A549 (cell line): ENCODE measurements at regions not wholly inside any gene's neighbourhood (a gene's known extent, or its start where the extent isn't known, plus 50 kb on each side); places are given as distances from the start of the nearest gene placed in this dataset.

Source experiments
- ATAC-seq, 2 experiments: fragments of 200-7000 bp in 1 of 2; fragments of >200 bp in 1 of 2; cut with Nextera tagmentation in 1 of 2; cut with Tn5 transposase in 1 of 2; 3 replicates each; pipeline versions ENCODE4 v1.8.0 to v1.9.1; 2018 to 2020; ENCODE audit warnings: mild to moderate bottlenecking in 1 of 2, moderate library complexity in 1 of 2
- CTCF ChIA-PET: fragments of 300-600 bp; sonication (Branson Sonifier 250); formaldehyde crosslinking; extraction: SDS; loops from one replicate; lab custom pipeline; 2021; ENCODE audit warnings: antibody characterized with exemption, inconsistent platforms; lab: Yijun Ruan, JAX
- POLR2A ChIA-PET: fragments of 350-600 bp; formaldehyde crosslinking; extraction: SDS; loops from one replicate; lab custom pipeline; 2021; ENCODE audit warnings: antibody characterized with exemption, inconsistent platforms; lab: Yijun Ruan, JAX
- DNase-seq, 2 experiments: peaks; one replicate each; pipeline versions ENCODE4 v3.0.0 to v3.0.0-alpha.2; 2011 to 2016; ENCODE audit warnings: low read depth in 1 of 2, low spot score in 1 of 2
- FAIRE-seq: peaks from 2 replicates; lab custom pipeline; 2011; peaks lifted over from hg19 to GRCh38; lab: Jason Lieb, UNC
- H3K27ac ChIP-seq, 2 experiments: fragments of >200 bp; sonication (Bioruptor Twin); formaldehyde crosslinking; 3 replicates each; pipeline ENCODE4 v1.5.1; 2016 to 2017
- H3K4me1 ChIP-seq: fragments of >200 bp; sonication (Bioruptor Twin); formaldehyde crosslinking; 3 replicates; pipeline ENCODE4 v1.6.1; 2016
- H3K4me2 ChIP-seq: fragments of >200 bp; sonication (Bioruptor Twin); formaldehyde crosslinking; 3 replicates; pipeline ENCODE4 v1.6.1; 2016
- H3K4me3 ChIP-seq: fragments of >200 bp; sonication (Bioruptor Twin); formaldehyde crosslinking; 3 replicates; pipeline ENCODE4 v1.5.1; 2016
- H3K9me3 ChIP-seq: fragments of >200 bp; sonication (Bioruptor Twin); formaldehyde crosslinking; 3 replicates; pipeline ENCODE4 v1.6.1; 2016
- CBX2 ChIP-seq: fragments of 200-600 bp; sonication (generic); IDR thresholded peaks from 2 replicates; pipeline ENCODE4 v1.6.1; 2016; ENCODE audit warnings: low read depth, mild to moderate bottlenecking, borderline replicate concordance
- CHD2 ChIP-seq: fragments of 150-350 bp; IDR thresholded peaks from 2 replicates; pipeline ENCODE4 v1.6.1; 2014; ENCODE audit warnings: low read length; ENCODE audit not compliant: partially characterized antibody
- CHD4 ChIP-seq: fragments of 200-600 bp; sonication (generic); IDR thresholded peaks from 2 replicates; pipeline ENCODE4 v1.6.1; 2016; ENCODE audit warnings: antibody characterized with exemption, mild to moderate bottlenecking, borderline replicate concordance
- E2F6 ChIP-seq: IDR thresholded peaks from 2 replicates; pipeline ENCODE4 v1.6.1; 2012; ENCODE audit warnings: low read depth, borderline replicate concordance
- EHMT2 ChIP-seq: fragments of 200-600 bp; sonication (generic); IDR thresholded peaks from 2 replicates; pipeline ENCODE4 v1.6.1; 2016; ENCODE audit warnings: antibody characterized with exemption, low read depth, mild to moderate bottlenecking, moderate library complexity
- EP300 ChIP-seq, 2 experiments: fragments of >200 bp; sonication (Bioruptor Twin); formaldehyde crosslinking; IDR thresholded peaks; 2 replicates in 1 of 2; 3 replicates in 1 of 2; pipeline ENCODE4 v1.6.1; 2016 to 2017
- FOSB ChIP-seq: fragments of 250-450 bp; sonication (Bioruptor Pico); IDR thresholded peaks from 2 replicates; pipeline ENCODE4 v1.5.0; 2020; ENCODE audit warnings: mild to moderate bottlenecking, moderate library complexity
- HDAC2 ChIP-seq: fragments of 200-600 bp; sonication (generic); IDR thresholded peaks from 2 replicates; pipeline ENCODE4 v1.6.1; 2016
- HEYL ChIP-seq: fragments of 250-450 bp; sonication (Bioruptor Pico); IDR thresholded peaks from 2 replicates; pipeline ENCODE4 v1.8.0; 2021; ENCODE audit warnings: mild to moderate bottlenecking, moderate library complexity
- HOXB13 ChIP-seq: fragments of 250-450 bp; sonication (Bioruptor Pico); IDR thresholded peaks from 2 replicates; pipeline ENCODE4 v1.5.0; 2020; ENCODE audit warnings: low read depth, mild to moderate bottlenecking, moderate library complexity
- JUN ChIP-seq, 2 experiments: fragments of >200 bp; sonication (Bioruptor Twin); formaldehyde crosslinking; IDR thresholded peaks; 2 replicates in 1 of 2; 3 replicates in 1 of 2; pipeline ENCODE4 v1.6.1; 2016 to 2017
- JUNB ChIP-seq: fragments of >200 bp; sonication (Bioruptor Twin); formaldehyde crosslinking; IDR thresholded peaks from 2 replicates; pipeline ENCODE4 v1.6.1; 2016
- MAFK ChIP-seq: fragments of 450-650 bp; IDR thresholded peaks from 2 replicates; pipeline ENCODE4 v1.6.1; 2014; ENCODE audit not compliant: partially characterized antibody
- NFE2L2 ChIP-seq: fragments of 150-350 bp; conservative IDR thresholded peaks from 2 replicates; pipeline ENCODE4 v1.6.1; 2014; ENCODE audit warnings: low read length
- NPAS2 ChIP-seq: fragments of 250-450 bp; sonication (Bioruptor Pico); IDR thresholded peaks from 2 replicates; pipeline ENCODE4 v1.8.0; 2022; ENCODE audit warnings: mild to moderate bottlenecking, moderate library complexity, borderline replicate concordance
- RAD21 ChIP-seq, 2 experiments: fragments of >200 bp in 1 of 2; sonication (Bioruptor Twin) in 1 of 2; formaldehyde crosslinking in 1 of 2; IDR thresholded peaks in 1 of 2; conservative IDR thresholded peaks in 1 of 2; 2 replicates in 1 of 2; 3 replicates in 1 of 2; pipeline ENCODE4 v1.6.1; 2012 to 2018; ENCODE audit warnings: inconsistent platforms in 1 of 2
- RCOR1 ChIP-seq: fragments of 150-350 bp; IDR thresholded peaks from 2 replicates; pipeline ENCODE4 v1.6.1; 2014; ENCODE audit warnings: antibody characterized with exemption, low read length, low read depth
- RFX5 ChIP-seq: fragments of 450-650 bp; IDR thresholded peaks from 2 replicates; pipeline ENCODE4 v1.7.1; 2014; ENCODE audit warnings: antibody characterized with exemption, mild to moderate bottlenecking, moderate library complexity
- TFCP2L1 ChIP-seq: fragments of 250-450 bp; sonication (Bioruptor Pico); IDR thresholded peaks from 2 replicates; pipeline ENCODE4 v1.5.0; 2021; ENCODE audit warnings: mild to moderate bottlenecking
- TP53 ChIP-seq: fragments of 250-450 bp; sonication (Bioruptor Pico); IDR thresholded peaks from 2 replicates; pipeline ENCODE4 v1.5.0; 2021; ENCODE audit warnings: mild to moderate bottlenecking, moderate library complexity
- USF2 ChIP-seq: fragments of 450-650 bp; IDR thresholded peaks from 2 replicates; pipeline ENCODE4 v1.6.1; 2014; ENCODE audit warnings: antibody characterized with exemption
- ZC3H11A ChIP-seq: fragments of 450-650 bp; IDR thresholded peaks from 2 replicates; pipeline ENCODE4 v1.6.1; 2014; ENCODE audit warnings: antibody characterized with exemption, mild to moderate bottlenecking
- ZNF302 ChIP-seq: fragments of 250-450 bp; sonication (Bioruptor Pico); IDR thresholded peaks from 2 replicates; pipeline ENCODE4 v1.9.0; 2021; ENCODE audit warnings: inconsistent platforms, mild to moderate bottlenecking, moderate library complexity
- ZSCAN20 ChIP-seq: fragments of 250-450 bp; sonication (Bioruptor Pico); IDR thresholded peaks from 2 replicates; pipeline ENCODE4 v1.8.0; 2022; ENCODE audit warnings: mild to moderate bottlenecking, moderate library complexity
- WGBS: methylation state at CpG from one replicate; pipeline ENCODE4 v1.1.6; 2017; ENCODE audit errors: missing lambda C conversion rate; 5-methylcytosine and 5-hydroxymethylcytosine counted together
- TF ChIP-seq, protein P1 (sequence below): fragments of >200 bp; sonication (Bioruptor Twin); formaldehyde crosslinking; IDR thresholded peaks from 3 replicates; pipeline ENCODE4 v1.5.1; 2016
- TF ChIP-seq, protein P2 (sequence below): IDR thresholded peaks from 2 replicates; pipeline ENCODE4 v1.6.1; 2012
- TF ChIP-seq, protein P3 (sequence below): fragments of 250-450 bp; sonication (Bioruptor Pico); IDR thresholded peaks from 2 replicates; pipeline ENCODE4 v1.5.0; 2021; ENCODE audit warnings: mild to moderate bottlenecking, moderate library complexity, borderline replicate concordance

DNA sequence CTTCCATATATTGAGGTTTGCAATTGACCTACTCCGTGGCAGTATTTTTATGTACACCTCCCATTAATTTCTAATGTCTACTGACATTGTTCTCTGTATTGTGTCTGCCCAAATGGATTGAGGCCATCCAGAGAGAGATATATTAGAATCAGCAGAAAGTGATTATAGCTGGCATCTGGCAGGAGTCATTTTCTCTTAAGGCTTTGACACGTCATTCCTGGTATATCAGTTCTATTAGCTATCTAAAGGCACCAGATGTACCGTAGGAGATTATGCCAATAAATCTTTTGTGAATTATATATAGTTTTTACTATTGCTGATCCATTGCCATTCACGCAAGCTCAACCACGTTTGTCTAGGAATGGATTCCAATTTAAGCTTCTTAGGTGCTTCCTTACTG is 1026.4 kb upstream of the IGFBP7 start:
- H3K9me3 ChIP-seq, result no peaks in the 10 kb centered on the region
- H3K4me3 ChIP-seq, result no peak overlapping the region
- FAIRE-seq (no peak), ATAC-seq (no peak), DNase-seq (no peak)
- TF ChIP-seq RCOR1, result no peak
- no peak for TF ChIP-seq MAFK
- TF ChIP-seq HDAC2, result no peak
- TF ChIP-seq EHMT2, result no peak
- TF ChIP-seq TP53, result no peak
- TF ChIP-seq EP300 (IDR thresholded peaks at IDR 0.05), result no peak
- TF ChIP-seq FOSB (CRISPR knock-in tag), result no peak
- TF ChIP-seq ZC3H11A, result no peak
- TF ChIP-seq CHD4, result no peak
- TF ChIP-seq NPAS2 (CRISPR knock-in tag), result no peak
- no peak for TF ChIP-seq CBX2
- TF ChIP-seq HEYL, result no peak
- no peak for TF ChIP-seq JUNB
- TF ChIP-seq, protein P1, sequence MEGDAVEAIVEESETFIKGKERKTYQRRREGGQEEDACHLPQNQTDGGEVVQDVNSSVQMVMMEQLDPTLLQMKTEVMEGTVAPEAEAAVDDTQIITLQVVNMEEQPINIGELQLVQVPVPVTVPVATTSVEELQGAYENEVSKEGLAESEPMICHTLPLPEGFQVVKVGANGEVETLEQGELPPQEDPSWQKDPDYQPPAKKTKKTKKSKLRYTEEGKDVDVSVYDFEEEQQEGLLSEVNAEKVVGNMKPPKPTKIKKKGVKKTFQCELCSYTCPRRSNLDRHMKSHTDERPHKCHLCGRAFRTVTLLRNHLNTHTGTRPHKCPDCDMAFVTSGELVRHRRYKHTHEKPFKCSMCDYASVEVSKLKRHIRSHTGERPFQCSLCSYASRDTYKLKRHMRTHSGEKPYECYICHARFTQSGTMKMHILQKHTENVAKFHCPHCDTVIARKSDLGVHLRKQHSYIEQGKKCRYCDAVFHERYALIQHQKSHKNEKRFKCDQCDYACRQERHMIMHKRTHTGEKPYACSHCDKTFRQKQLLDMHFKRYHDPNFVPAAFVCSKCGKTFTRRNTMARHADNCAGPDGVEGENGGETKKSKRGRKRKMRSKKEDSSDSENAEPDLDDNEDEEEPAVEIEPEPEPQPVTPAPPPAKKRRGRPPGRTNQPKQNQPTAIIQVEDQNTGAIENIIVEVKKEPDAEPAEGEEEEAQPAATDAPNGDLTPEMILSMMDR, result no peak
- TF ChIP-seq NFE2L2, result no peak
- TF ChIP-seq RAD21 (conservative IDR thresholded peaks at IDR 0.05 in 1 of 2, IDR thresholded peaks at IDR 0.05 in 1 of 2), result no peak
- no peaks in the 10 kb centered on the region for H3K4me1 ChIP-seq
- WGBS, result 24% methylated on average over 5 of the region's 5 CpGs
- H3K4me2 ChIP-seq, result no peak overlapping the region
- ChIA-PET POLR2A (no interaction called here), CTCF (no interaction called here)
- H3K27ac ChIP-seq, result no peak overlapping the region

GRCh38 chr4:58127680-58128079 is 1017.5 kb upstream of the IGFBP7 start:
- no peak for ATAC-seq
- no peak for FAIRE-seq

DNA sequence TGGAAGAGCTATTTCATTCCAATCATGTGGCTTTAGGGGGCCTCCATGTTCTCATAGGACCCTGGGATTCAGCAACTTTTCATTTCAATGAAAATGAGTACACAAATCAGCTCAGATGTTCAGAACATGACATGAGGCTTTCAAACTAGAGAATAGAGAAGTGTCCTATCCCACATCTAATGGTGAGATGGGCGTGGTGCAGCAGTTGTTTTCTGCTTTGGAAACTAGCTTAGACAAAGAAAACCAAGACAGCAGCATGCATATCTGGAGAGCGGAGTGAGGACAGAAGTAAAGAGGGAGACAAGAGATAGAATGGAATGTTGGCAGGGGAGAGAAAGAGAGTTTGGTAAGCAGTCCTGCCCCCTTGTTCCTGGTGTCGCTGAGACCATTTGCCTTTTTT is 1009.1 kb upstream of the IGFBP7 start:
- ATAC-seq (no peak), DNase-seq (no peak), FAIRE-seq (no peak)
- Histone ChIP-seq H3K9me3 (no peaks in the 10 kb centered on the region), H3K4me3 (no peak overlapping the region), H3K4me2 (no peak overlapping the region), H3K27ac (no peak overlapping the region), H3K4me1 (no peaks in the 10 kb centered on the region)
- ChIA-PET POLR2A (no interaction called here), CTCF (no interaction called here)
- WGBS, result 28% methylated on average over 3 of the region's 3 CpGs
- TF ChIP-seq MAFK (no peak), RCOR1 (no peak), E2F6 (no peak), USF2 (no peak), NPAS2 (CRISPR knock-in tag) (no peak), FOSB (CRISPR knock-in tag) (no peak), TFCP2L1 (CRISPR knock-in tag) (no peak), HOXB13 (CRISPR knock-in tag) (no peak), RFX5 (no peak), ZSCAN20 (CRISPR knock-in tag) (no peak)
- TF ChIP-seq, protein P2, sequence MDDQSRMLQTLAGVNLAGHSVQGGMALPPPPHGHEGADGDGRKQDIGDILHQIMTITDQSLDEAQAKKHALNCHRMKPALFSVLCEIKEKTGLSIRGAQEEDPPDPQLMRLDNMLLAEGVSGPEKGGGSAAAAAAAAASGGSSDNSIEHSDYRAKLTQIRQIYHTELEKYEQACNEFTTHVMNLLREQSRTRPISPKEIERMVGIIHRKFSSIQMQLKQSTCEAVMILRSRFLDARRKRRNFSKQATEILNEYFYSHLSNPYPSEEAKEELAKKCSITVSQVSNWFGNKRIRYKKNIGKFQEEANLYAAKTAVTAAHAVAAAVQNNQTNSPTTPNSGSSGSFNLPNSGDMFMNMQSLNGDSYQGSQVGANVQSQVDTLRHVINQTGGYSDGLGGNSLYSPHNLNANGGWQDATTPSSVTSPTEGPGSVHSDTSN, result no peak
- TF ChIP-seq, protein P3, sequence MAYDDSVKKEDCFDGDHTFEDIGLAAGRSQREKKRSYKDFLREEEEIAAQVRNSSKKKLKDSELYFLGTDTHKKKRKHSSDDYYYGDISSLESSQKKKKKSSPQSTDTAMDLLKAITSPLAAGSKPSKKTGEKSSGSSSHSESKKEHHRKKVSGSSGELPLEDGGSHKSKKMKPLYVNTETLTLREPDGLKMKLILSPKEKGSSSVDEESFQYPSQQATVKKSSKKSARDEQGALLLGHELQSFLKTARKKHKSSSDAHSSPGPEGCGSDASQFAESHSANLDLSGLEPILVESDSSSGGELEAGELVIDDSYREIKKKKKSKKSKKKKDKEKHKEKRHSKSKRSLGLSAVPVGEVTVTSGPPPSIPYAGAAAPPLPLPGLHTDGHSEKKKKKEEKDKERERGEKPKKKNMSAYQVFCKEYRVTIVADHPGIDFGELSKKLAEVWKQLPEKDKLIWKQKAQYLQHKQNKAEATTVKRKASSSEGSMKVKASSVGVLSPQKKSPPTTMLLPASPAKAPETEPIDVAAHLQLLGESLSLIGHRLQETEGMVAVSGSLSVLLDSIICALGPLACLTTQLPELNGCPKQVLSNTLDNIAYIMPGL (CRISPR knock-in tag), result no peak

More at GRCh38 chr4:58127680-58128079, 1017.5 kb upstream of the IGFBP7 start:
- no peak for DNase-seq
- Histone ChIP-seq H3K4me1 (no peaks in the 10 kb centered on the region), H3K4me3 (no peak overlapping the region), H3K4me2 (no peak overlapping the region), H3K27ac (no peak overlapping the region), H3K9me3 (no peaks in the 10 kb centered on the region)
- no peak for TF ChIP-seq USF2
- no peak for TF ChIP-seq NFE2L2
- no peak for TF ChIP-seq TFCP2L1 (CRISPR knock-in tag)
- no peak for TF ChIP-seq JUN (IDR thresholded peaks at IDR 0.05)
- no peak for TF ChIP-seq ZNF302 (CRISPR knock-in tag)
- TF ChIP-seq CHD2, result no peak
- no peak for TF ChIP-seq HDAC2
- TF ChIP-seq JUNB, result no peak
- ChIA-PET CTCF (no interaction called here), POLR2A (no interaction called here)
- 40% methylated on average over 1 of the region's 1 CpG for WGBS
